ENCODE measurements at regions not wholly inside any gene's neighbourhood (a gene's known extent, or its start where the extent isn't known, plus 50 kb on each side); places are given as distances from the start of the nearest gene placed in this dataset.

DNA sequence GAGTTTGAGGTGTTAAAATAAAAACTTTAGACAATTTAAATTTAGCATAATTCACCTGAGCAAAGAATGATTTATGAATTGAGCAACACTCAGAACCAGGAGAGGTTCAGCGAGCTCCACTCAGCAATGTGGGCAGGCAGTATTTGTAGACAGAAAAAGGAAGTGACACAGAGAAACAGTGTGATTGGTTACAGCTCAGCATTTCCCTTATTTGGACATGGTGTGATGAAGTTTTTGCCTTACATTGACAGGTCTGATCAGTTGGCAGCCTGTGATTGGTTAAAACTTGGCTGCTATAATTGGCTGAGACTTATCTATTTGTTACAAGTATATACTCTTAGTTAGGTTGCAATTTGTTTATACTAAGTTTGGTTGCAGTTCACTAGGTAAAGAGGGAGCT is 621.2 kb upstream of the PRMT6 start:
- DNase-seq (ENCODE audit: low read depth), result no peak

DNA sequence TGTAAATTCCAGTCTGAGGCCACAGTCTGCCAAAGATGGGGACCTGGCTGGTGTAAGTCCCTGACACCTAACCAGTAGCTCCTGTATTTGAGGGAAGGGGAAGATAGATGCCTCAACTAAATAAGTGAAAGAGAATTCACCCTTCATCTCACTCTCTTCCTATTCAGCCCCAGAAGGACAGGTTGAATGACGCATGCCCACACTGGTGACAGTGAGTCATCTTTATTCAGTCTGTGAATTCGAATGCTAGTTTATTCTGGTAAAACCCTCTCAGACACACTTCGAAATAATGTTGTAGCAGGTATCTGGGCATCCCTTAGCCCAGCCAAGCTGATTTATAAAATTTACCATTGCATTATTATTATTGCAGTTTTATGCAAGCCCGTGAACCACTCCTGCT is 617.0 kb upstream of the PRMT6 start:
- no peak for DNase-seq (ENCODE audit: low read depth)

DNA sequence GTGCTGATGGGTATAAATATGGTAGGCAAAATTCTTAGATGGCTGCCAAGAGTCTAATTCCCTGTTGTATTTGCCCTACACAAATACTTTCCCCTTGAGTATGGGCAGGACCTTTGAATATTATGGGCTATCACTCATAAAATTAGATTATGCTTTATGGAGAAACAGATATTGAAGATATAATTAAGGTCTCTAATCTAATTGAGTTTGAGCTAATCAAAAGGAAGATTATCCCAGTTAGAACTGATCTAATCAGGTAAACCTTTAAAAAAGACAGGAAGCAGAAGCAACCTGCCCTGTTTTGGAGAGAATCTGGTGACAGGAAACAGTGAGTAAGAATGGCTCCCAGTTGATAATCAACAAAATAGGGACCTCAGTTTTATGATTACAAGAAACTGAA is 609.0 kb upstream of the PRMT6 start:
- DNase-seq (ENCODE audit: low read depth), result no peak

DNA sequence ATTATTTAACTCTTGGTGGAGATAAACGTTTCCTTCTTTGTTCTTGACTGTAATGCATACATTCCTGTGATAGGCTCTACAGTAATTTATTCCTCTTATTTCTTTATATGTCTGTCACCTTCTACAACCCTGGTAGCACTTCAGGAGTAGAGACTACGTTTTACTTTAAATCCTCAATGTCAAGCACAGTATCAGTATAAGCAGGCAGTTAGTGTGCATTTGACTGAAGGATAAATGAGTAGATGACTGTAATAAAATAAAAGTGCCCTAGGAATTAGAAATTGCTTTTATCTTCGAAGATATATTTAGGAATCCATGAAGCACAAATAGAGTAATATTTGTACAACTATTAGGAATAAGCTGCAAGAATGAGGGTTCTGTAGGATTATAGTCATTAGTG is 599.6 kb upstream of the PRMT6 start:
- DNase-seq (ENCODE audit: low read depth), result no peak

DNA sequence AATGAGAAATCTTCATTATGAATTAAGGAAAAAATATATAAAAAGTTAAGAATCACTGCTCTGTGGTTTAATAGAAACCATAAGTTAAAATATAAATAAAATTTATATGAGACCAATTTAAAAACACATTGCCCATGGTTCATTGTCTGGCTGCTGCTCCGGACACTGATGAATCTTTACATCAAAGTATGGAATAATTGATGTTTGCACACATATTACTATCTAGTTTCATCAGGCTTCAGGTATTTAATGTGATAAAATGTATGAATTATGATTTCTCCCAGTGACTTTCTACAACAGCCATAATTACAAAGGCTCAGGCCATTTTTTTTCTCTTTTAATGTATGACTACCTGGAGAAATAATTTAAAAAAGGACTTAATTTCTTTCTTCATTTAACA is 599.1 kb upstream of the PRMT6 start:
- DNase-seq (ENCODE audit: low read depth), result no peak

DNA sequence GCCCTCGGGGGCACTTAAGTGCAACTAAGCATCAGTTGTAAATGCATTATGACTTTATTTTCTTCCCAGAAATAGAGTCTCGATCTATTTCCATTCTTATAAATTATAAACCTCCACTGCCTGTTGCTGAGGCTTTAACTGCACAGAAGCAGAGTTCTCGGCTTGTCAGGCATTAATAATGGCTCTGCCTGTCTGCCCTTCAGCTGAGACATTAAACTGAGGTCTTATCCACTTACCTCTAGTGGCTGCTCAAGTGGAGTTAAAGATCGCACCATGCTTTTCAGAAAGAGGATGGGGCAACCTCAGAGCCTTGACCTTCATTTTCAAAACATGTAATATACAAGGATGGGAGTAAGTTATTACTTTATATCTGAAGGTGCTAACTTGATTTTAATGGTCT is 597.6 kb upstream of the PRMT6 start:
- no peak for DNase-seq (ENCODE audit: low read depth)

DNA sequence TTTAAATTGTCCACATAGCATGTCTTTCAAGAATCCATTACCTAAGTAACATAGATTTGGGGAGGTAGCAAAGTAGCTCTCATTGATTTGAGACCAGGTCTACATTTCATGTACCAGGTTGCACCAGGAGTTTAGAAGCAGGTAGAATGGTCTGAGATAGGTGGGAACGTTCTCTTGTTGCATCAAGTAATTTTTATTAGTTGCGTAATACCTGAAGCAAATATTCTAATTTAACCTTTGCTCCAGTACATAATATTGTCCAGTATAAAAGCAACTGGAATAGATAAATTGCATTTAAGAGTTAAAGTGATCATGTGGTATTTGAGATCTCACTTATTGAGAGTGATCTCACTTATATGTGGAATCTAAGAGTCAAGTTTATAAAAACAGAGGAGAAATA is 597.1 kb upstream of the PRMT6 start:
- DNase-seq (ENCODE audit: low read depth), result no peak

DNA sequence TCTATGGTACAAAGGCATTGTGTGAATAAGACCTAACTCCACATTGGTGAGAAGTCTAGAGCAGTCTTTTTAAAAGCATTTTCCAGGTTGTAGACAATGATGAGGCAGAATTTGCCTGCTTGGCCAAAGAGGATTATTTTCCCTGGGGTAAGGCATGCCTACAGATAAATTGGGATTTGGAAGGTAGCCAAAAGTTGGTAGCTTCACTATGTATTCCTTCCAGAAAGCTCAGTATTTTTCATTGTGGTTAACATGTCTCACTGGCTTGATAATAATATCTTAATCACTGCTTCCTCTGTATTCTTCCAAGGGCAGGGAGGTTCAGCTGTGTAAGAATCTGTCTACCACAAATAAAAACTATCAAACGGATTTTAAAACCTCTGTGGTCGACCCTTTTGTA is 590.8 kb upstream of the PRMT6 start:
- no peak for DNase-seq (ENCODE audit: low read depth)

DNA sequence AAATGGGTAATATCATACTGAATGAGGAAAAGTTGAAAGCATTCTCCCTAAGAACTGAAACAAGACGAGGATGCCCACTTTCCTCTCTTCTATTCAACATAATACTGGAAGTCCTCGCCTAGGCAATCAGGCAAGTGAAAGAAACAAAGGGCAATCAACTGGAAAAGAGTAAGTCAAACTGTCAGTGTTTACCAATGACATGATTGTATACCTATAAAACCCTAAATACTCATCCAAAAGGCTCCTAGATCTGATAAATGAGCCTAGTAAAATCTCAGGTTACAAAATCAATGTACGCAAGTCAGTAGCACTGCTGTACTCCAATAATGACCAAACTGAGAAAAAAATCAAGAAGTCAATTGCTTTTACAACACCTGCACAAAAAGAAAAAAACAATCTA is 575.8 kb upstream of the PRMT6 start:
- no peak for DNase-seq (ENCODE audit: low read depth)

DNA sequence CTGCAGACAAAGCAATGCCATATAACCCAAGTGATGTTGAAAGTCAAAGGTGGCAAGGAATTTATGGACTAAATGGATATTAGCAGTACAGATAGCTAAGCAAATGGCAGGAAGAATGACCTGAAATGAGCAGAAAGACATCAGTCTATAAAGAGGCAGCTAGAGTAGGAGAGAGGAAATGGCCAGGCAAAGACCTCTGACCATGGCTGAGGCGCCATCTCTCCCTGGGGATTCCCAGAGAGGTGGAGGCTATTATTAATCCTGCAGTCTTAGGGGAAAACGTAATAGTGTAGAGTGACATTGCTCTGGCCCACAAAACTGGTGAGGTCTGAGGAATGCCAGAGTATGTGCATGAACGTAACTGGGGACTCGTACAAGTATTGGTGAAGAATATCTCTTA is 563.6 kb upstream of the PRMT6 start:
- no peak for DNase-seq (ENCODE audit: low read depth)

DNA sequence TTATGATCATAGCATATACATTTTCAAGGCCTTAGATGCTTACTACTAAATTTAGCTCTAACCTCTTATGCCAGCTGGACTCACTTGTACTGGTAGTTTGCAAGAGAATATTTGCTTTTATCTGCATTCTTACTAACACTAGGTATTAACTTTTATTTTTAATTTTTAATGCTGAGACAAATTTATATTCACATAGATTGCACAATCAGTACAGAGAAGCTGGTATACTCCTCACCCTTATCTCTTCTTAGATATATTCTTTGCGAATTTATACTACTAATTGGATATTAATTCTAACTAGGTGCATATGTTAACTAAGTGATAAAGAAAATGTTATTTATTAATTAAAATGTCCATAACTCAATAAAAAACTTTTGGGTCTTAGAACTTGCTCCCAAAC is 561.8 kb upstream of the PRMT6 start:
- no peak for DNase-seq (ENCODE audit: low read depth)

DNA sequence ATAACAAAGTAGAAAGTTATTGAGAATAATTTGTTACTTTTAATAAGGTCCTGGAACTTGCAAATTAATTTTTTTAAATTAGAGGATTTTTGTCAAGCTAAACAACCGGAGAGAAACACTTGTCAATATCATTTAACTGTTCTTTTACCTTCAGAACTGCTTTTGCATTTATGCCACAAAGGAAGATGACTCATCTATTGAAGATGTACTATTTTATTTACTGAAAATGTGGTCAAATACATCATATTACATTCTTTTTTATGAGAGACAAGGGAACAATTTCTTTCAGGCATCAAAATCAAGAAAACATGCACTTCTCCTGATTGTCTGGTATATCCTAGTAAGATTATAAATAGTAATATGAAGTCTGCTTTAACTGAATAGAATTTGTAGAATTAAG is 558.2 kb upstream of the PRMT6 start:
- DNase-seq (ENCODE audit: low read depth), result no peak

DNA sequence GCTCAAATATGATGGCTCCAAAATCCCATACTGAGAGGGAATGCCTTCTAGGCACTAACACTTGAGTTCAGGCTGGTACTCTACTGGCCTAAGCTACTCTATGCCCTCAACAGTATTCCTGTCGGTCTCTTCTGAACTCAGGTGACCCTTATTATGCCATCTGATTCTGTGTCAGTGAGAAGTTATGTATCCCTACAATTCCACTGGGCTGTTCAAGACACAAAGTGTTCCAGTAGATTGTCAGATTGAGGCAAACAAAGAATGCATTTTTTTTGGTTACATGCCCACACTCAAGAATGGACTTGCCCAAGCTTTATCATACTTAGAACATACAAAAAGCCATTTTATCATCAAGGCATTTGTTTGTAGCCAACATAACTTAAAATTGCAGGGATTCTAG is 553.8 kb upstream of the PRMT6 start:
- no peak for DNase-seq (ENCODE audit: low read depth)

DNA sequence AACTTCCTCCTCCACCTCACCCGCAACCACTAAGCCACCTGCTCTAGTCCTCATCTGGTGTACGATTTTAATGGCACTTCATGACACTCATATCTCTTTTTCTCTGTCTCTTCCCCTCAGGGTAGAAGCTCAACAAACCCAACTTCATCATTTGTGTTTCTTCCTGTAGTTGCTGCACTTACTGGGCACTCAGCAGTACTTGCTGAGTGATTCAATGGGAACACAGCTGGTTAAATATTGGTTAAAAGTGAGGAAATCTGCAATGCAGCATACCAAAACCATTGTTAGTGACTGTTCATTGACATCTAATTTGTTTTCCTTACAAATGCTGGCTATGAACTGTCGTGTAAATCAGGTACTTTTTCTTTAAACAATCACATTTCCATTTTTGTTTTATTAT is 541.1 kb upstream of the PRMT6 start:
- no peak for DNase-seq (ENCODE audit: low read depth)

DNA sequence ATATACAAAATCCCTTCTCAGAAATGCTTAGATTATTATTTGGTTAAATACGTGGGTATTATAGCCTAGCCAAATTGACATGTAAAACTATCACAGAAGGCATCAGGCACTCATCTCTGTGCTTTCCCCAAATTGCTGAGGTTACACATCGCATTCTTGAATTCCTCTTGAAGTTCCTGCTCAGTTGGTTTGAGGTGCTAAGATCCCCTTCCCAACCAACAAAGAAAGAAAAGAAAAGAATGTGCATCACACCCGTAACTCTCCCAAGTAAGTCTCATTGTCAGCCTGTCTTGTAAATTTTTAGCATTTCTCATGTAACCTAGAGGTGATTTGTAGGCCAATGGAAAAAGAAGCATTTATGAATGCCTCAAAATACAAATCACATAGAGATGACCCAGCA is 539.2 kb upstream of the PRMT6 start:
- no peak for DNase-seq (ENCODE audit: low read depth)

DNA sequence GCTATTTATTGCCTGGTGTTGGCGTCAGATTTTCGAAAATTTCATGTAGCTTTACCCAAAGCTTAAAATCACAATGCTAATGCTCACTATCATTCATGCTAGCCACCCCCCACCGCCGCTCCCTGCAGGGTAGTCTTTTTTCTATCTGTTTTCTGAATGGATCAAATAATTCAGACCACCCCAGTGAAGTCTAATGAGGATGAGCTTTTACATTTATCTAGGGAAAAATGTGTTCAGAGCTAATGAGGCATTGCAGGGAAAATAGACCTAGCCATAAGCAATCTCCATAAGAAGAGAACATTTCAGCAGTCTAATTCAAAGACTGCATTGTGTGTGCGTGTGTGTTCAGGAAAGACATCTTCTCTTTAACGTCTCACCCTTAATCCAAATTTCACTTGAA is 533.0 kb upstream of the PRMT6 start:
- DNase-seq (ENCODE audit: low read depth), result no peak

DNA sequence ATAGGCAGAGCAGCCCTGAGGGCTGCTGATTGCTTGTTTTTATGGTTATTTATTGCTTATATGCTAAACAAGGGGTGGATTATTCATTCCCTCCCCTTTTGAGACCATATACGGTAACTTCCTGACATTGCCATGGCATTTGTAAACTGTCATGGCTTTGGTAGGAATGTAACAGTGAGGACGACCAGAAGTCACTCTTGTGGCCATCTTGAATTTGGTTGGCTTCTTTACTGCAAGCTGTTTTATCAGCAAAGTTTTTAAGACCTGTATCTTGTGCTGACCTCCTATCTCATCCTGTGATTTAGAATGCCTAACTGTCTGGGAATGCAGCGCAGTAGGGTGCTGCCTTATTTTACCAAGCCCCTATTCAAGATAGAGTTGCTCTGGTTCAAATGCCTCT is 531.8 kb upstream of the PRMT6 start:
- DNase-seq (ENCODE audit: low read depth), result no peak

DNA sequence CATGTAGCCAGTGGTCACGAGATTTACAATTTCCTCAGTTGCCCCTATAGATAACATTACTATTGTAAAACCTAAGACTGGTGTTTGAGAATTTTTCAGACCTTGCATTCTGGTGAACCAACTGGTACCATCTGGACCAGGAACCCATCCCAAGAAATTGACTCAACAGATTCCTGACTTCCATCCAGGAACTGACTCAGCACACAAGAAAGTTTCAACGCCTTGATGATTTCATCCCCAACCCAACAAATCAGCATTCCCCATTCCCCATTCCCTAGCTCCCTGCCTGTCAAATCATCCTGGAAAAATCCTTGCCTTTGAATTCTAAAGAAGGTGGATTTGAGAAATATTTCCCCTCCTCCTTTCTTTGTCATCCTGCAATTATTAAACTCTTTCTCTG is 529.8 kb upstream of the PRMT6 start:
- no peak for DNase-seq (ENCODE audit: low read depth)

DNA sequence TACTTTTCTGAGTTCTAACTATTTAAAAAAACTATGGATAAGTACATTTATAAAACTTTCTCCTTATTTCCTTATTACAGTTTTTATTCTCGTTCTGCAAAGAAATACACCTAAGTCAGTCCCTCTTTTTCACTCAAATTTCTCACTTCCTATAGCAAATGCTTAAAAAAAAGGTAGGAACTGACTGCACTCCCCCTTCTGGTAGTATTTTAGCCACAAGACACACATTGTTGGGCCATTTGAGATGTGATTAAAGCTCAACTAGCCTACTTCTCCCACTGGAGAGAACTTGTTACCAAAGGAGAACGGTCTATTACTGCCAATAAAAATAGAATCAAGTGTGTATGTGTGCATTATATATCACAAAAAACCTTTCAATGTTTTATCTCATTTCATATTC is 521.9 kb upstream of the PRMT6 start:
- no peak for DNase-seq (ENCODE audit: low read depth)

DNA sequence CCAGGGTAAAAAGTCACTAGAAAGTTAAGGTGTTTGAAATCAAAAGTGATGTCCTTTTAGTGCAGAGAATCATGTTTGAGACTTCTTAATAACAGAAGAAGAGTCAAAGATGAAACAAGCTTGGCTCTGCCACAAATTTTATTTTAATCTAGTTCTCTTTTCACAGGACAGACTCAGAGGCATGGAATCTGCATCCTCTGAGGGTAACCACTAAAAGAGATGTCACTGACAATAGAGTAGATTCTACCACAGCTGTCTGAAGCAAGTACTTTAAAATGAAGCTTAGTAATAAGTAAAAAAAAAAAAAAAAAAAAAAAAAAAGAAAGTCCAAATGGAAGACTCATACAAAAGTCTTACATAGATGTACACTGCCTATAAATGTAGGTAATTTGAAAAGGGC is 519.7 kb upstream of the PRMT6 start:
- no peak for DNase-seq (ENCODE audit: low read depth)

DNA sequence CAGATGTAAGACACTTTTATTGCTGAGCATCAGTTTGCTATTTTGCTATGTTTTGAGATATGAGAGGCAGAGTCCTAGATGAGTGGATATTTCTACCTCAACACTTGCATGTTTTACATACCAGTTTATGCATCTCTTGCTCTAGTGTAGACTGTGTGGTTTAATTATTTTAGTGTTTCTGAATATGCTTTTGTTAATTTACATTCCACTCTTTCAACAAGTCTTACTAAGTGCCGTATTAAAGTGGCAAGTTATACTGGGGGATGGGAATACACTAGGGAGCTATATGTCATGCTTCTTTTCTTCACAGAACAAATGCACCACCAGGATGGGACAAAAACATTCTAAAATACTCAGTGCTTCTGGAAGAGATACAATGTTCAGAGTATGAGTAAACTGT is 507.7 kb upstream of the PRMT6 start:
- DNase-seq (ENCODE audit: low read depth), result no peak

DNA sequence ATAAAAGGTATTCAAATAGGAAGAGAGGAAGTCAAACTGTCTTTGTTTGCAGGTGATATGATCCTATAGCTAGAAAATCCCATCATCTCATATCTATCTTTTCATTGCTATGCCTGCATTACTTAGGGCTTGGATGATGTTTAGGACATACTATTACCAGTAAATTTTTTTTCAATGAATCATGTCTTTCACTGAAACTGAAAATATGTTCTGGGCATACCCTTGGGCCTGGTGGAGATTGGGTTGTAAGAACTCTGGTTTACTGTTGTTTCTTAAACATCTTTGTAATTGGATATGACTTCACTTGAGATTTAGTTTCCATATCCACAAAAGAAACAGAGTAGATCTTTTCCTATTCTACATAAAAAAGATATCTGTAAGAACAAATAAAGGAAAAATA is 502.2 kb upstream of the PRMT6 start:
- DNase-seq (ENCODE audit: low read depth), result no peak

DNA sequence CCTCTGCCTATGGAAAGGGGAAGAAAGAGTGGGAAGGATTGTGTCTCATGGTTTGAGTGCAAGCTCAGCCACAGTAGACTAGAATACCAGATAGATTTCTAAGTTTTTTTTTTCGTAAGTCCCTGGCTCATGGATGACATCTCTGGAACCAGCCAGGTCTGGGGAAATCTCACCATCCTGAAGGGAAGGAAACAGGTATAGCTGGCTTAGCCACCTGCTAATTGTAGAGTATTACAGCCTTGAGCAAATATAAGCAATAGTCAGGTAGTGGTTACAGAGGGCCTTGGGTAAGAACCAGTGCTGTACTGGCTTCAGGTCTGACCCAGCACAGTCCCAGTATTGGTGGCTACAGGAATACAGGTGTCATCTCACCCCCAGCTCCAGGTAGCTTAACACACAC is 500.9 kb upstream of the PRMT6 start:
- DNase-seq (ENCODE audit: low read depth), result no peak

DNA sequence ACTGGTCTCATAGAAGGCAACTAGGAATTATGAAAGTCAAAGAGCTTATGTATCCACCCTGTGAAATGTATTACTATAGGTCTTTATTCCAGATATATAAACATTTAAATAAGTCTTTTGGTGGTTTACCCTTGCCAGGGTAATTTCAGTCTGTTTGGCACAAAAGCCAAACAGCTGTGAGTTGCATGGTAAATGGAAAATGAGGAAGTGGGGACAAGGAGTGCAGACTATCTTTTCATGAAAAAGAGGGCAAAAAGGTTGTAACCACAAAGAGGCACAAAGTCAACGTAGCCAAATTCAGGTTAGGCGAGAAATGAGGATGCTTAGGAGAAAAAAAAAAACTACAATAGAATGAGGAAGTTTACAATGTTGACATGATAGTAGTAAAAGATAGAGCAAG is 492.3 kb upstream of the PRMT6 start:
- no peak for DNase-seq (ENCODE audit: low read depth)

DNA sequence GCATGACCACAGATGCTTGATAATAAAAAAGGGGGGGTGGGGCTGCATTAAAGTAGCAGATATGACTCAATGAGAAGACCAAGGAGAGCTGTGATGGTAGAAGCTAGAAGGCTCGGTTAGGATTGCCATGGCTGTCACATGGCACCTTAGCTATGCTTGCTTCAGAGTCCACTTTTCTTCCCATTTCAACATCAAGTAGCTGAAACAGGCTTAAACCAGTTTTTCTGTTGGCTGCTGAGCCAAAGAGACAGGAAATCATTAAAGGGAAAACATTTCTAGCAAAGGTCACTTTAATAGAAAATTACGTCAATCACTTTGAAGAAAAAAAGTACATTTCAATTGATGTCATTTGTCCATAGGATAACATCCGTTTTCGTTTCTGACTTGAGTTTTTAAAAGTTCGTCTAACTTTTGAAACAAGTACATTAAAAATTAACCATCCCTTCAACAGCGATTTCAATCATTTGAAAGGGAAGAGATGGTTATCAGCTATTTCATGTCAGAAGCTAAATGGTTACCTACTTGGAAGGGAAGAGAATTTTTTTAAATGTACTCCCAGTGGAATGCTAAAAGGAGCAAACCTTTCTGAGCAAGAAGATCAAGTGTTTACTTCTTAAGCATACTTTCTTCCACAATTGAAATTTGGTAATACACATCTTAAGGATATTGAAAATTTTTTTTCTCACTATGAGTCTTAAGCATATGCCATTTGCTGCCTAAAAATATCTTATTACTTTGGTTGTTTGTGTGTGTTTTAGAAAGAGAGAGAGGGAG is 488.1 kb upstream of the PRMT6 start:
- no peak for DNase-seq (ENCODE audit: low read depth)
